ENCODE measurements at regions not wholly inside any gene's neighbourhood (a gene's known extent, or its start where the extent isn't known, plus 50 kb on each side); places are given as distances from the start of the nearest gene placed in this dataset.

- CTCF ChIA-PET: interaction anchor here (0.6 to 1.5 kb wide), 4 partner anchors 18 to 656 kb away, joined by 3 to 6 read pairs (median 3); no protein-coding TSS in a partner anchor
- POLR2A ChIA-PET: no interaction called here
- no peak overlapping the region for H3K27ac ChIP-seq (ENCODE audit: extremely low read depth, low read depth, low read length)
- H3K36me3 ChIP-seq (ENCODE audit: control insufficient read depth in 2 of 2, insufficient read depth in 1 of 2, low read length in 2 of 2): no peaks in the 10 kb centered on the region
- no peak for TF ChIP-seq TCF7L2 (IDR thresholded peaks at IDR 0.05; ENCODE audit: borderline replicate concordance, low read depth, low read length)
- no peak for TF ChIP-seq PRDM10 (tag by site-specific recombination; IDR thresholded peaks at IDR 0.05)
- TF ChIP-seq ZNF121 (tag by site-specific recombination; IDR thresholded peaks at IDR 0.05): no peak
- no peak for TF ChIP-seq PRDM4 (tag by site-specific recombination; IDR thresholded peaks at IDR 0.05)
- no peak overlapping the region for H3K4me3 ChIP-seq (ENCODE audit: low read depth, low read length)
- H3K9me3 ChIP-seq (ENCODE audit: control insufficient read depth, insufficient read depth, low read depth, low read length): no peaks in the 10 kb centered on the region
- H3K4me1 ChIP-seq (ENCODE audit: control insufficient read depth, insufficient read depth, low read length): no peaks in the 10 kb centered on the region
Measured at GRCh38 chr15:87675271-87675670, 581.3 kb downstream of the NTRK3 start.

- H3K36me3 ChIP-seq (ENCODE audit: control insufficient read depth in 2 of 2, insufficient read depth in 1 of 2, low read length in 2 of 2): no peaks in the 10 kb centered on the region
- POLR2A ChIA-PET: no interaction called here
- no peaks in the 10 kb centered on the region for H3K9me3 ChIP-seq (ENCODE audit: control insufficient read depth, insufficient read depth, low read depth, low read length)
- CTCF ChIA-PET: interaction anchor here (0.6 to 1.5 kb wide), 18 partner anchors 10 to 778 kb away, joined by 3 to 6 read pairs (median 4); no protein-coding TSS in a partner anchor
- no peaks in the 10 kb centered on the region for H3K4me1 ChIP-seq (ENCODE audit: control insufficient read depth, insufficient read depth, low read length)
- H3K27ac ChIP-seq (ENCODE audit: extremely low read depth, low read depth, low read length): no peak overlapping the region
- TF ChIP-seq HIC1 (tag by site-specific recombination; IDR thresholded peaks at IDR 0.05) (no peak), ZNF37A (tag by site-specific recombination; IDR thresholded peaks at IDR 0.05) (no peak), ZNF416 (tag by site-specific recombination; IDR thresholded peaks at IDR 0.05) (no peak), CTCF (tag by site-specific recombination; IDR thresholded peaks at IDR 0.05) (peak; percentile 24; the same call in 1 of the 2 replicates), ZNF133 (tag by site-specific recombination; IDR thresholded peaks at IDR 0.05) (no peak)
- no peak overlapping the region for H3K4me3 ChIP-seq (ENCODE audit: low read depth, low read length)
Measured at GRCh38 chr15:87672309-87673288, 583.9 kb downstream of the NTRK3 start.
